HT1080 (cell line): ENCODE measurements at regions not wholly inside any gene's neighbourhood (a gene's known extent, or its start where the extent isn't known, plus 50 kb on each side); places are given as distances from the start of the nearest gene placed in this dataset.

ENCODE experiments used
- DNase-seq: peaks from one replicate; pipeline ENCODE4 v3.0.0-alpha.2; 2015; ENCODE audit warnings: low read depth

GRCh38 chr22:23522623-23523251, 57.4 kb downstream of the IGLL1 start:
- DNase-seq = no peak

- DNase-seq = peak; percentile 92
These were observed 58.5 kb downstream of the IGLL1 start for GRCh38 chr22:23521441-23522113.

- DNase-seq = no peak
These were observed 59.1 kb downstream of the IGLL1 start for GRCh38 chr22:23520863-23521440.

- DNase-seq = no peak
These were observed 60.5 kb downstream of the IGLL1 start for GRCh38 chr22:23519442-23520157.

- DNase-seq = no peak
These were observed 61.5 kb downstream of the IGLL1 start for GRCh38 chr22:23518376-23519187.

GRCh38 chr22:23517804-23518375, 62.2 kb downstream of the IGLL1 start:
- DNase-seq = no peak

GRCh38 chr22:23516304-23516703, 63.8 kb downstream of the IGLL1 start:
- DNase-seq = no peak

GRCh38 chr22:23514322-23515038, 65.6 kb downstream of the IGLL1 start:
- DNase-seq = no peak

- no peak for DNase-seq
These were observed 66.4 kb downstream of the IGLL1 start for GRCh38 chr22:23513705-23514104.

- no peak for DNase-seq
These were observed 67.0 kb downstream of the IGLL1 start for GRCh38 chr22:23513133-23513532.

GRCh38 chr22:23512721-23513120, 67.4 kb downstream of the IGLL1 start:
- DNase-seq = no peak

GRCh38 chr22:23512348-23512705, 67.8 kb downstream of the IGLL1 start:
- no peak for DNase-seq

GRCh38 chr22:23511627-23512347, 68.3 kb downstream of the IGLL1 start:
- no peak for DNase-seq

- DNase-seq = peak; percentile 37
These were observed 70.4 kb downstream of the IGLL1 start for GRCh38 chr22:23509571-23510302.

GRCh38 chr22:23504516-23504915, 75.6 kb downstream of the IGLL1 start:
- no peak for DNase-seq

- DNase-seq = no peak
These were observed 76.2 kb downstream of the IGLL1 start for GRCh38 chr22:23503736-23504440.

GRCh38 chr22:23503142-23503541, 76.9 kb downstream of the IGLL1 start:
- no peak for DNase-seq

GRCh38 chr22:23501708-23502107, 78.4 kb downstream of the IGLL1 start:
- no peak for DNase-seq

- no peak for DNase-seq
These were observed 78.8 kb downstream of the IGLL1 start for GRCh38 chr22:23501261-23501619.
